Nephron progenitor cell (in vitro differentiated cells): ENCODE measurements at regions not wholly inside any gene's neighbourhood (a gene's known extent, or its start where the extent isn't known, plus 50 kb on each side); places are given as distances from the start of the nearest gene placed in this dataset.

ENCODE experiments used
- DNase-seq: peaks from one replicate; pipeline ENCODE4 v3.0.0; 2021
- H3K27ac Mint-ChIP-seq: 2 replicates; pipeline ENCODE4 v1.8.0; 2021; ENCODE audit warnings: mild to moderate bottlenecking, moderate library complexity, mixed read lengths
- H3K27me3 Mint-ChIP-seq: 2 replicates; pipeline ENCODE4 v1.8.0; 2021; ENCODE audit warnings: mild to moderate bottlenecking, low read depth, mixed read lengths; ENCODE audit not compliant: poor library complexity
- H3K36me3 Mint-ChIP-seq: 2 replicates; pipeline ENCODE4 v1.8.0; 2021; ENCODE audit warnings: low read depth, mixed read lengths
- H3K4me1 Mint-ChIP-seq: 2 replicates; pipeline ENCODE4 v1.8.0; 2021; ENCODE audit warnings: mixed read lengths
- H3K4me3 Mint-ChIP-seq: 2 replicates; pipeline ENCODE4 v1.8.0; 2021; ENCODE audit warnings: mild to moderate bottlenecking, moderate library complexity, mixed read lengths
- H3K9me3 Mint-ChIP-seq: 2 replicates; pipeline ENCODE4 v1.8.0; 2021; ENCODE audit warnings: mild to moderate bottlenecking, moderate library complexity, mixed read lengths
- CTCF ChIP-seq: fragments of 200-600 bp; sonication (generic); IDR thresholded peaks from 2 replicates; pipeline ENCODE4 v1.5.0; 2021; ENCODE audit warnings: antibody characterized with exemption

GRCh38 chr9:85178474-85178873 is 508.9 kb downstream of the NTRK2 start:
- H3K4me3 Mint-ChIP-seq: peak overlapping the region; percentile 72
- H3K9me3 Mint-ChIP-seq: no peaks in the 10 kb centered on the region
- H3K27ac Mint-ChIP-seq: peak overlapping the region; percentile 84
- H3K36me3 Mint-ChIP-seq: no peaks in the 10 kb centered on the region
- no peak for TF ChIP-seq CTCF
- DNase-seq: peak; percentile 36
- H3K4me1 Mint-ChIP-seq: peaks cover 60% of the 10 kb centered on the region
- peaks cover 5% of the 10 kb centered on the region for H3K27me3 Mint-ChIP-seq

GRCh38 chr9:85173967-85174366 is 504.4 kb downstream of the NTRK2 start:
- no peak overlapping the region for H3K4me3 Mint-ChIP-seq
- DNase-seq: no peak
- peak overlapping the region; percentile 37 for H3K27ac Mint-ChIP-seq
- TF ChIP-seq CTCF: no peak
- peaks cover 2% of the 10 kb centered on the region for H3K27me3 Mint-ChIP-seq
- H3K9me3 Mint-ChIP-seq: peaks cover 24% of the 10 kb centered on the region
- peaks cover 46% of the 10 kb centered on the region for H3K4me1 Mint-ChIP-seq
- H3K36me3 Mint-ChIP-seq: peaks cover 12% of the 10 kb centered on the region

GRCh38 chr9:85172001-85172978 is 502.8 kb downstream of the NTRK2 start:
- no peak for DNase-seq
- no peak overlapping the region for H3K27ac Mint-ChIP-seq
- TF ChIP-seq CTCF: no peak
- H3K9me3 Mint-ChIP-seq: peaks cover 31% of the 10 kb centered on the region
- H3K4me1 Mint-ChIP-seq: peaks cover 40% of the 10 kb centered on the region
- peaks cover 6% of the 10 kb centered on the region for H3K27me3 Mint-ChIP-seq
- peaks cover 12% of the 10 kb centered on the region for H3K36me3 Mint-ChIP-seq
- no peak overlapping the region for H3K4me3 Mint-ChIP-seq

GRCh38 chr9:85171163-85171562 is 501.6 kb downstream of the NTRK2 start:
- Mint-ChIP-seq H3K27me3 (peaks cover 6% of the 10 kb centered on the region), H3K4me1 (peaks cover 38% of the 10 kb centered on the region), H3K27ac (no peak overlapping the region), H3K4me3 (no peak overlapping the region), H3K36me3 (peaks cover 12% of the 10 kb centered on the region), H3K9me3 (peaks cover 35% of the 10 kb centered on the region)
- TF ChIP-seq CTCF: no peak
- no peak for DNase-seq

GRCh38 chr9:85168412-85168811 is 498.9 kb downstream of the NTRK2 start:
- no peak overlapping the region for H3K27ac Mint-ChIP-seq
- H3K36me3 Mint-ChIP-seq: peaks cover 26% of the 10 kb centered on the region
- peaks cover 3% of the 10 kb centered on the region for H3K27me3 Mint-ChIP-seq
- peaks cover 50% of the 10 kb centered on the region for H3K9me3 Mint-ChIP-seq
- no peak overlapping the region for H3K4me3 Mint-ChIP-seq
- no peak for DNase-seq
- no peak for TF ChIP-seq CTCF
- H3K4me1 Mint-ChIP-seq: peaks cover 31% of the 10 kb centered on the region
